ENCODE measurements at regions not wholly inside any gene's neighbourhood (a gene's known extent, or its start where the extent isn't known, plus 50 kb on each side); places are given as distances from the start of the nearest gene placed in this dataset.

GRCh38 chr12:127311720-127312364 is 955.1 kb upstream of the TMEM132C start:
- Histone ChIP-seq H3K27ac (no peak overlapping the region), H3K36me3 (no peaks in the 10 kb centered on the region), H3K4me3 (no peak overlapping the region), H3K9me3 (ENCODE audit: low read depth) (no peaks in the 10 kb centered on the region), H3K27me3 (no peaks in the 10 kb centered on the region), H3K79me2 (ENCODE audit: low read depth) (no peaks in the 10 kb centered on the region), H3K9ac (no peak overlapping the region), H3K4me2 (no peak overlapping the region), H4K20me1 (ENCODE audit: low read depth) (no peaks in the 10 kb centered on the region), H3K4me1 (no peaks in the 10 kb centered on the region), H2AFZ (replicated peaks) (no peak overlapping the region), H3F3A (ENCODE audit: low read depth) (no peaks in the 10 kb centered on the region)
- H3K27ac Mint-ChIP-seq = no peak overlapping the region
- no peak overlapping the region for H3K4me3 Mint-ChIP-seq
- TF ChIP-seq EZH2phosphoT487 (IDR thresholded peaks at IDR 0.05) (no peak), EZH2 (IDR thresholded peaks at IDR 0.05) (no peak), CTCF (IDR thresholded peaks at IDR 0.05) (no peak)
- H3K9me3 Mint-ChIP-seq = peaks cover 2% of the 10 kb centered on the region
- H3K36me3 Mint-ChIP-seq = no peaks in the 10 kb centered on the region
- peaks cover 2% of the 10 kb centered on the region for H3K27me3 Mint-ChIP-seq (ENCODE audit: insufficient read depth, low read depth)
- H3K4me1 Mint-ChIP-seq = no peaks in the 10 kb centered on the region
- DNase-seq (ENCODE audit: low spot score) = no peak

- Mint-ChIP-seq H3K27ac (no peak overlapping the region), H3K9me3 (no peaks in the 10 kb centered on the region), H3K36me3 (no peaks in the 10 kb centered on the region), H3K27me3 (ENCODE audit: insufficient read depth, low read depth) (peaks cover 2% of the 10 kb centered on the region), H3K4me3 (no peak overlapping the region), H3K4me1 (no peaks in the 10 kb centered on the region)
- Histone ChIP-seq H3K27me3 (no peaks in the 10 kb centered on the region), H2AFZ (replicated peaks) (no peak overlapping the region), H3K36me3 (no peaks in the 10 kb centered on the region), H3K27ac (no peak overlapping the region), H3K4me1 (no peaks in the 10 kb centered on the region), H3K9me3 (ENCODE audit: low read depth) (no peaks in the 10 kb centered on the region), H4K20me1 (ENCODE audit: low read depth) (no peaks in the 10 kb centered on the region), H3F3A (ENCODE audit: low read depth) (no peaks in the 10 kb centered on the region), H3K9ac (no peak overlapping the region), H3K4me3 (no peak overlapping the region), H3K79me2 (ENCODE audit: low read depth) (no peaks in the 10 kb centered on the region), H3K4me2 (no peak overlapping the region)
- no peak for TF ChIP-seq EZH2 (IDR thresholded peaks at IDR 0.05)
- no peak for TF ChIP-seq CTCF (IDR thresholded peaks at IDR 0.05)
- no peak for TF ChIP-seq EZH2phosphoT487 (IDR thresholded peaks at IDR 0.05)
- DNase-seq (ENCODE audit: low spot score) = no peak
Observed at GRCh38 chr12:127324681-127325080, 942.3 kb upstream of the TMEM132C start.

GRCh38 chr12:127327986-127328385 is 939.0 kb upstream of the TMEM132C start:
- Histone ChIP-seq H3K27me3 (no peaks in the 10 kb centered on the region), H3K36me3 (no peaks in the 10 kb centered on the region), H3K4me2 (no peak overlapping the region), H2AFZ (replicated peaks) (no peak overlapping the region), H4K20me1 (ENCODE audit: low read depth) (no peaks in the 10 kb centered on the region), H3K9ac (no peak overlapping the region), H3K9me3 (ENCODE audit: low read depth) (no peaks in the 10 kb centered on the region), H3K4me3 (no peak overlapping the region), H3F3A (ENCODE audit: low read depth) (no peaks in the 10 kb centered on the region), H3K27ac (no peak overlapping the region), H3K4me1 (no peaks in the 10 kb centered on the region), H3K79me2 (ENCODE audit: low read depth) (no peaks in the 10 kb centered on the region)
- DNase-seq (ENCODE audit: low spot score) = no peak
- H3K27ac Mint-ChIP-seq = no peak overlapping the region
- H3K36me3 Mint-ChIP-seq = no peaks in the 10 kb centered on the region
- H3K27me3 Mint-ChIP-seq (ENCODE audit: insufficient read depth, low read depth) = peaks cover 2% of the 10 kb centered on the region
- H3K9me3 Mint-ChIP-seq = no peaks in the 10 kb centered on the region
- no peak overlapping the region for H3K4me3 Mint-ChIP-seq
- TF ChIP-seq CTCF (IDR thresholded peaks at IDR 0.05) (no peak), EZH2phosphoT487 (IDR thresholded peaks at IDR 0.05) (no peak), EZH2 (IDR thresholded peaks at IDR 0.05) (no peak)
- no peaks in the 10 kb centered on the region for H3K4me1 Mint-ChIP-seq
